Esophagus muscularis mucosa (tissue), 3 donors: ENCODE measurements at regions not wholly inside any gene's neighbourhood (a gene's known extent, or its start where the extent isn't known, plus 50 kb on each side); places are given as distances from the start of the nearest gene placed in this dataset.

ENCODE experiments used
- CTCF ChIP-seq, 3 experiments: fragments of 200-600 bp in 2 of 3; fragments of 450-650 bp in 1 of 3; sonication (generic) in 2 of 3; IDR thresholded peaks; one replicate each; pipeline ENCODE4 v1.5.1; 2017 to 2019; ENCODE audit warnings: antibody characterized with exemption in 3 of 3, mild to moderate bottlenecking in 2 of 3, moderate library complexity in 1 of 3
- POLR2A ChIP-seq: fragments of 450-650 bp; IDR thresholded peaks from one replicate; pipeline ENCODE4 v1.6.1; 2017; ENCODE audit warnings: antibody characterized with exemption, moderate library complexity, mild to moderate bottlenecking, low read depth
- POLR2AphosphoS5 ChIP-seq, 2 donors: sonication (generic); formaldehyde crosslinking; IDR thresholded peaks; one replicate each; pipeline ENCODE4 v1.6.1; 2017; ENCODE audit warnings: antibody characterized with exemption in 2 of 2

- TF ChIP-seq CTCF (IDR thresholded peaks at IDR 0.05) (no peak), POLR2AphosphoS5 (IDR thresholded peaks at IDR 0.05) (no peak), POLR2A (no peak)
Observed at GRCh38 chrX:68937581-68937980, 108.8 kb downstream of the EFNB1 start.
